GM23338 (cell line): ENCODE measurements at regions not wholly inside any gene's neighbourhood (a gene's known extent, or its start where the extent isn't known, plus 50 kb on each side); places are given as distances from the start of the nearest gene placed in this dataset.

Experiments
- ATAC-seq: fragments of 200-7000 bp; cut with Tn5 transposase; 3 replicates; pipeline ENCODE4 v1.9.1; 2020
- DNase-seq: peaks from one replicate; pipeline ENCODE4 v3.0.0-alpha.2; 2015; ENCODE audit warnings: low spot score
- H2AFZ ChIP-seq: fragments of 200-600 bp; sonication (generic); 2 replicates; pipeline ENCODE4 v1.8.0; 2016; ENCODE audit warnings: antibody characterized with exemption, mild to moderate bottlenecking, moderate library complexity
- H3F3A ChIP-seq: fragments of 200-600 bp; sonication (generic); replicated peaks from 2 replicates; pipeline ENCODE4 v1.8.0; 2017; ENCODE audit warnings: antibody characterized with exemption, mixed run types, low read depth
- H3K27ac ChIP-seq: fragments of 200-600 bp; sonication (generic); 2 replicates; pipeline ENCODE4 v1.6.1; 2016; ENCODE audit warnings: low read depth
- H3K27me3 ChIP-seq: fragments of 200-600 bp; sonication (generic); 2 replicates; pipeline ENCODE4 v1.8.0; 2016; ENCODE audit warnings: mild to moderate bottlenecking, mixed run types, moderate library complexity; ENCODE audit not compliant: insufficient read depth
- H3K36me3 ChIP-seq: fragments of 200-600 bp; sonication (generic); 2 replicates; pipeline ENCODE4 v1.8.0; 2016; ENCODE audit warnings: mild to moderate bottlenecking; ENCODE audit not compliant: insufficient read depth
- H3K4me1 ChIP-seq: fragments of 200-600 bp; sonication (generic); 2 replicates; pipeline ENCODE4 v1.8.0; 2016; ENCODE audit warnings: mild to moderate bottlenecking, moderate library complexity; ENCODE audit not compliant: insufficient read depth
- H3K4me2 ChIP-seq: fragments of 200-600 bp; sonication (generic); 2 replicates; pipeline ENCODE4 v1.7.1; 2017; ENCODE audit warnings: mixed run types
- H3K4me3 ChIP-seq: fragments of 200-600 bp; sonication (generic); 2 replicates; pipeline ENCODE4 v1.6.1; 2016; ENCODE audit warnings: mixed run types
- H3K79me2 ChIP-seq: fragments of 200-600 bp; sonication (generic); replicated peaks from 2 replicates; pipeline ENCODE4 v1.8.0; 2017; ENCODE audit warnings: mild to moderate bottlenecking; ENCODE audit not compliant: insufficient read depth
- H3K9me2 ChIP-seq: fragments of 200-600 bp; sonication (generic); 2 replicates; pipeline ENCODE4 v1.8.0; 2017; ENCODE audit not compliant: insufficient read depth
- H4K20me1 ChIP-seq: fragments of 200-600 bp; sonication (generic); replicated peaks from 2 replicates; pipeline ENCODE4 v1.8.0; 2017; ENCODE audit warnings: mild to moderate bottlenecking; ENCODE audit not compliant: insufficient read depth
- H3K27ac Mint-ChIP-seq: 2 replicates; pipeline ENCODE4 v1.8.0; 2020; ENCODE audit warnings: inconsistent platforms, mild to moderate bottlenecking, moderate library complexity, mixed read lengths
- H3K27me3 Mint-ChIP-seq: 3 replicates; pipeline ENCODE4 v1.8.0; 2022; ENCODE audit warnings: low read depth, mild to moderate bottlenecking, moderate library complexity, mixed read lengths, inconsistent platforms; ENCODE audit not compliant: insufficient read depth, poor library complexity
- H3K36me3 Mint-ChIP-seq: 3 replicates; pipeline ENCODE4 v1.8.0; 2021; ENCODE audit warnings: low read depth, mild to moderate bottlenecking, inconsistent platforms, moderate library complexity, mixed read lengths
- H3K4me1 Mint-ChIP-seq: 3 replicates; pipeline ENCODE4 v1.8.0; 2020; ENCODE audit warnings: mild to moderate bottlenecking, inconsistent platforms, mixed read lengths
- H3K4me3 Mint-ChIP-seq: 3 replicates; pipeline ENCODE4 v1.8.0; 2021; ENCODE audit warnings: moderate library complexity, mild to moderate bottlenecking, inconsistent platforms, mixed read lengths
- H3K9me3 Mint-ChIP-seq: 3 replicates; pipeline ENCODE4 v1.8.0; 2020; ENCODE audit warnings: moderate library complexity, mild to moderate bottlenecking, inconsistent platforms, mixed read lengths
- CREB1 ChIP-seq: fragments of 250-450 bp; sonication (Bioruptor Pico); IDR thresholded peaks from 2 replicates; pipeline ENCODE4 v1.5.0; 2020; ENCODE audit warnings: low read depth, mild to moderate bottlenecking, moderate library complexity
- ETS1 ChIP-seq: IDR thresholded peaks from 2 replicates; pipeline ENCODE4 v1.6.1; 2016; ENCODE audit warnings: antibody characterized with exemption
- EZH2 ChIP-seq: fragments of 200-600 bp; sonication (generic); IDR thresholded peaks from one replicate; pipeline ENCODE4 v1.8.0; 2017; ENCODE audit warnings: antibody characterized with exemption, mild to moderate bottlenecking, low read depth; ENCODE audit not compliant: unreplicated experiment
- EZH2phosphoT487 ChIP-seq: fragments of 200-600 bp; sonication (generic); IDR thresholded peaks from one replicate; pipeline ENCODE4 v1.8.1; 2018; ENCODE audit warnings: antibody characterized with exemption; ENCODE audit not compliant: unreplicated experiment
- JUNB ChIP-seq: IDR thresholded peaks from one replicate; pipeline ENCODE4 v1.6.1; 2016; ENCODE audit warnings: antibody characterized with exemption; ENCODE audit not compliant: unreplicated experiment
- NANOG ChIP-seq: IDR thresholded peaks from 2 replicates; pipeline ENCODE4 v1.6.1; 2016; ENCODE audit warnings: antibody characterized with exemption, borderline replicate concordance
- POLR2AphosphoS5 ChIP-seq: IDR thresholded peaks from 2 replicates; pipeline ENCODE4 v1.6.1; 2016; ENCODE audit warnings: antibody characterized with exemption, low read depth
- STAT1 ChIP-seq: IDR thresholded peaks from one replicate; pipeline ENCODE4 v1.6.1; 2016; ENCODE audit warnings: antibody characterized with exemption; ENCODE audit not compliant: unreplicated experiment
- ZNF114 ChIP-seq: fragments of 250-450 bp; sonication (Bioruptor Pico); IDR thresholded peaks from 2 replicates; pipeline ENCODE4 v1.5.0; 2020; ENCODE audit warnings: mild to moderate bottlenecking, moderate library complexity
- ZNF331 ChIP-seq: fragments of 250-450 bp; sonication (Bioruptor Pico); IDR thresholded peaks from 2 replicates; pipeline ENCODE4 v1.5.0; 2020; ENCODE audit warnings: low read depth, mild to moderate bottlenecking, moderate library complexity
- ZNF462 ChIP-seq: fragments of 250-450 bp; sonication (Bioruptor Pico); IDR thresholded peaks from 2 replicates; pipeline ENCODE4 v1.5.0; 2020; ENCODE audit warnings: mild to moderate bottlenecking, moderate library complexity
- TF ChIP-seq, protein P1 (sequence below): IDR thresholded peaks from one replicate; pipeline ENCODE4 v1.6.1; 2018; ENCODE audit warnings: antibody characterized with exemption; ENCODE audit not compliant: unreplicated experiment
- TF ChIP-seq, protein P2 (sequence below), 2 experiments: fragments of 200-600 bp in 1 of 2; sonication (generic) in 1 of 2; conservative IDR thresholded peaks; 2 replicates each; pipeline versions ENCODE4 v1.5.1 to v1.6.1; 2016 to 2017; ENCODE audit warnings: antibody characterized with exemption in 2 of 2, low read depth in 2 of 2, mild to moderate bottlenecking in 2 of 2, moderate library complexity in 1 of 2

- Histone ChIP-seq H3K9me2 (no peaks in the 10 kb centered on the region), H3F3A (no peaks in the 10 kb centered on the region), H3K27me3 (no peaks in the 10 kb centered on the region), H3K36me3 (no peaks in the 10 kb centered on the region), H2AFZ (no peak overlapping the region), H4K20me1 (no peaks in the 10 kb centered on the region), H3K27ac (no peak overlapping the region), H3K4me2 (no peak overlapping the region), H3K4me1 (no peaks in the 10 kb centered on the region), H3K4me3 (no peak overlapping the region), H3K79me2 (no peaks in the 10 kb centered on the region)
- H3K4me1 Mint-ChIP-seq, result peaks cover 7% of the 10 kb centered on the region
- DNase-seq, result no peak
- no peak for TF ChIP-seq ZNF114
- no peak for TF ChIP-seq EZH2
- no peak for TF ChIP-seq STAT1
- TF ChIP-seq ZNF331 (CRISPR knock-in tag), result no peak
- TF ChIP-seq POLR2AphosphoS5, result no peak
- no peak for TF ChIP-seq ETS1
- TF ChIP-seq ZNF462, result no peak
- TF ChIP-seq, protein P1, sequence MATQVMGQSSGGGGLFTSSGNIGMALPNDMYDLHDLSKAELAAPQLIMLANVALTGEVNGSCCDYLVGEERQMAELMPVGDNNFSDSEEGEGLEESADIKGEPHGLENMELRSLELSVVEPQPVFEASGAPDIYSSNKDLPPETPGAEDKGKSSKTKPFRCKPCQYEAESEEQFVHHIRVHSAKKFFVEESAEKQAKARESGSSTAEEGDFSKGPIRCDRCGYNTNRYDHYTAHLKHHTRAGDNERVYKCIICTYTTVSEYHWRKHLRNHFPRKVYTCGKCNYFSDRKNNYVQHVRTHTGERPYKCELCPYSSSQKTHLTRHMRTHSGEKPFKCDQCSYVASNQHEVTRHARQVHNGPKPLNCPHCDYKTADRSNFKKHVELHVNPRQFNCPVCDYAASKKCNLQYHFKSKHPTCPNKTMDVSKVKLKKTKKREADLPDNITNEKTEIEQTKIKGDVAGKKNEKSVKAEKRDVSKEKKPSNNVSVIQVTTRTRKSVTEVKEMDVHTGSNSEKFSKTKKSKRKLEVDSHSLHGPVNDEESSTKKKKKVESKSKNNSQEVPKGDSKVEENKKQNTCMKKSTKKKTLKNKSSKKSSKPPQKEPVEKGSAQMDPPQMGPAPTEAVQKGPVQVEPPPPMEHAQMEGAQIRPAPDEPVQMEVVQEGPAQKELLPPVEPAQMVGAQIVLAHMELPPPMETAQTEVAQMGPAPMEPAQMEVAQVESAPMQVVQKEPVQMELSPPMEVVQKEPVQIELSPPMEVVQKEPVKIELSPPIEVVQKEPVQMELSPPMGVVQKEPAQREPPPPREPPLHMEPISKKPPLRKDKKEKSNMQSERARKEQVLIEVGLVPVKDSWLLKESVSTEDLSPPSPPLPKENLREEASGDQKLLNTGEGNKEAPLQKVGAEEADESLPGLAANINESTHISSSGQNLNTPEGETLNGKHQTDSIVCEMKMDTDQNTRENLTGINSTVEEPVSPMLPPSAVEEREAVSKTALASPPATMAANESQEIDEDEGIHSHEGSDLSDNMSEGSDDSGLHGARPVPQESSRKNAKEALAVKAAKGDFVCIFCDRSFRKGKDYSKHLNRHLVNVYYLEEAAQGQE, result no peak
- no peak for TF ChIP-seq JUNB
- TF ChIP-seq CREB1, result no peak
- TF ChIP-seq EZH2phosphoT487, result no peak
- no peak for TF ChIP-seq NANOG
- TF ChIP-seq, protein P2, sequence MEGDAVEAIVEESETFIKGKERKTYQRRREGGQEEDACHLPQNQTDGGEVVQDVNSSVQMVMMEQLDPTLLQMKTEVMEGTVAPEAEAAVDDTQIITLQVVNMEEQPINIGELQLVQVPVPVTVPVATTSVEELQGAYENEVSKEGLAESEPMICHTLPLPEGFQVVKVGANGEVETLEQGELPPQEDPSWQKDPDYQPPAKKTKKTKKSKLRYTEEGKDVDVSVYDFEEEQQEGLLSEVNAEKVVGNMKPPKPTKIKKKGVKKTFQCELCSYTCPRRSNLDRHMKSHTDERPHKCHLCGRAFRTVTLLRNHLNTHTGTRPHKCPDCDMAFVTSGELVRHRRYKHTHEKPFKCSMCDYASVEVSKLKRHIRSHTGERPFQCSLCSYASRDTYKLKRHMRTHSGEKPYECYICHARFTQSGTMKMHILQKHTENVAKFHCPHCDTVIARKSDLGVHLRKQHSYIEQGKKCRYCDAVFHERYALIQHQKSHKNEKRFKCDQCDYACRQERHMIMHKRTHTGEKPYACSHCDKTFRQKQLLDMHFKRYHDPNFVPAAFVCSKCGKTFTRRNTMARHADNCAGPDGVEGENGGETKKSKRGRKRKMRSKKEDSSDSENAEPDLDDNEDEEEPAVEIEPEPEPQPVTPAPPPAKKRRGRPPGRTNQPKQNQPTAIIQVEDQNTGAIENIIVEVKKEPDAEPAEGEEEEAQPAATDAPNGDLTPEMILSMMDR (conservative IDR thresholded peaks at IDR 0.05; ENCODE audit: low read depth in 2 of 2), result no peak
- H3K27me3 Mint-ChIP-seq, result no peaks in the 10 kb centered on the region
- no peaks in the 10 kb centered on the region for H3K9me3 Mint-ChIP-seq
- no peak overlapping the region for H3K4me3 Mint-ChIP-seq
- no peaks in the 10 kb centered on the region for H3K36me3 Mint-ChIP-seq
- no peak for ATAC-seq
- H3K27ac Mint-ChIP-seq, result no peak overlapping the region
Observed at GRCh38 chr7:96418581-96418980, 96.7 kb upstream of the SLC25A13 start.
